HG03558 (cell line): ENCODE measurements at regions not wholly inside any gene's neighbourhood (a gene's known extent, or its start where the extent isn't known, plus 50 kb on each side); places are given as distances from the start of the nearest gene placed in this dataset.
A peak's percentile ranks its signal among the peaks of the same experiment; 100 is the strongest.
"Not testable (repeated sequence)": the region's sequence is repeated elsewhere in the genome, so short reads cannot be mapped to it uniquely, and the experiment has no call there.

Source experiments
- ATAC-seq: cut with Tn5 transposase; IDR thresholded peaks from one replicate; pipeline ENCODE4 v1.9.1; 2021; ENCODE audit warnings: moderate number of reproducible peaks; ENCODE audit not compliant: unreplicated experiment; ENCODE audit errors: extremely low read depth

DNA sequence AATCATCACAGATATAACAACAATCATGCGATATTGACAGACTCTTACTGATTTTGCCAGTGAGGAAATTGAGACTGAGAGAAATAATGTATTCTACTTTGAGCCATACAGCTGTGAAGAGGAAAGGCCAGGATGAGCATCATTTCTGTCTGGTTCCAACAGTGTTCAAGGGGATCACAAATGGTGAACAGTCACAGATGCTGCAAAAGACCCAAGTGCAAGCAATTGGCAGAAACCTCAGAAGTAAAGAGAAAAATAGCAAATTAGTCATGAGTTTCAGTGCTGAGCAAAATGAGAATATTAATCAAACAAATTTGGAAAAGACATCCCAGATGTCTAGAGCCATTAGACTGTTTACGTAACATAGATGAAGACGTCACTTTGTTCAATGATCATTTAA is 114.1 kb downstream of the RAB38 start:
- no peak for ATAC-seq

- ATAC-seq, result no peak
Observed at GRCh38 chr11:88059326-88059725, 115.9 kb downstream of the RAB38 start.

GRCh38 chr11:88051396-88051795 is 123.8 kb downstream of the RAB38 start:
- ATAC-seq, result no peak

DNA sequence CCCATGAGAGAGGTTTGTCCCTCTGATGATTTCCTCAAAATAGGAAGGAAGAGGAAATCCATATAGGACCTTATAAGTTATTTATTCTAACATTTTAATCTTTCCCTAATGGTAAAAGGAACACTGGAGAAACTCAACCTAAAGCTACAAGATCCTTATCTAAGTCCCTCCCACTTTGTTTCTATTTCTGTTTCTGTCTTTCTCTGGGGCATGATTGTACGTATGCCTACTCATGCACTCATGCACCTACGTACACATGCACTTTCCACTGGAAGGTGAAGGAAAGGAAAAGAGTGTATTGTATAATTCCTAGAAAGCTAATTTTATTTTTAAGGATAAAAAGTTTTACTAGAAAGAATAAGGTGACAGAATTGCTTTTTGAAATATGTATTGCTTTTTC is 125.0 kb downstream of the RAB38 start:
- ATAC-seq, result no peak

DNA sequence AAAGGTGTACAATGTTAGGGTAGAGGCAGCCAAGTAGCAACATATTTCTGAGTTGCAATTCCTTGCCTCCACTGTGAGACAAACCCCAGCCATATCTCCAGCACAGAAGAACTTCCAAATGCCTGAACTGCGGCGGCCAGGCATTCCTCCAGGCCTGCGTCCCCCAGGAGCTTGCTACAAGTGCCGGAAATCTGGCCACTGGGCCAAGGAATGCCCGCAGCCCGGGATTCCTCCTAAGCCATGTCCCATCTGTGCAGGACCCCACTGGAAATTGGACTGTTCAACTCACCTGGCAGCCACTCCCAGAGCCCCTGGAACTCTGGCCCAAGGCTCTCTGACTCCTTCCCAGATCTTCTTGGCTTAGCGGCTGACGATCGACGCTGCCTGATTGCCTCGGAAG is 130.0 kb downstream of the RAB38 start:
- not testable (repeated sequence) for ATAC-seq

GRCh38 chr11:88044658-88045057 is 130.6 kb downstream of the RAB38 start:
- not testable (repeated sequence) for ATAC-seq

- ATAC-seq, result no peak
Observed at GRCh38 chr11:88043149-88043548, 132.1 kb downstream of the RAB38 start.

DNA sequence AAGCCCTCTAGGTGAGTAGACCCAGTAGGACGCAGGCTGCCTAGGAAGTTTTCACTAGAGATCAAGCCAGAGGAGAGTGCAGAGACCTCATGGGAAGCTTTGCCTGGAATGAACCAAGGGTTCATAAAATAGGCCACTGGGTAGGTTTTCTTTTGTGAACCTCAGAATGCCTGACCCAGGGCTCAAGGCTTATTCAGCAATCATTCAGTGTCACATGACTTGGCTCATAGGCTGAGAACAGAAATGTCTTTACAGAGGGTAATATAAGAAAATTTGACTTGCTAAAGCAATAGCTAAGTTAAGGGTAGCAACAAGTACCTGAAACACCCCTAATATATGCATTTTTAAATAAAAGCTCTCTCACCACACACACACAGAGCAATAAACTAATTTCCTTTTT is 132.6 kb downstream of the RAB38 start:
- ATAC-seq, result no peak

GRCh38 chr11:88042238-88042637 is 133.0 kb downstream of the RAB38 start:
- ATAC-seq, result no peak

- ATAC-seq, result no peak
Observed at GRCh38 chr11:88041679-88042078, 133.6 kb downstream of the RAB38 start.

- ATAC-seq, result no peak
Observed at GRCh38 chr11:88040148-88040496, 135.1 kb downstream of the RAB38 start.

- ATAC-seq, result no peak
Observed at GRCh38 chr11:88039476-88040147, 135.6 kb downstream of the RAB38 start.

GRCh38 chr11:88038063-88038462 is 137.2 kb downstream of the RAB38 start:
- no peak for ATAC-seq

DNA sequence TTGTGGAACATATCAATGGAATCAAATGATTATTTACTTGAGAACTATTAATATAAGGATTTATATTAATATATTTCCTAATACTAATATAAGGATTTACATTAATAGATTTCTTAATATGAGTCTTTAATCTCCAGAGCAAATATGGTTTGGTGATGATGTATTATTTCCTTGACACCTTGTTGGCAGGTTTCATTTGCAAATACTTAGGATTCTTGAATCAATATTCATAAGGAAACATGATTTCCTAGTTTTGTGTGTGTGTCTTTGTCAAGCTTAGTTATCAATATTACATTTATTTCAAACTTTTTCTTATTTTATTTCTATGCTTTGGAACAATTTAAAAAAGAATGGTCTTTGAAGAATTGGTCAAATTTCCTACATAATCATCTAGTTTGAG is 138.5 kb downstream of the RAB38 start:
- ATAC-seq, result no peak

- ATAC-seq, result no peak
Observed at GRCh38 chr11:88035271-88035670, 140.0 kb downstream of the RAB38 start.

DNA sequence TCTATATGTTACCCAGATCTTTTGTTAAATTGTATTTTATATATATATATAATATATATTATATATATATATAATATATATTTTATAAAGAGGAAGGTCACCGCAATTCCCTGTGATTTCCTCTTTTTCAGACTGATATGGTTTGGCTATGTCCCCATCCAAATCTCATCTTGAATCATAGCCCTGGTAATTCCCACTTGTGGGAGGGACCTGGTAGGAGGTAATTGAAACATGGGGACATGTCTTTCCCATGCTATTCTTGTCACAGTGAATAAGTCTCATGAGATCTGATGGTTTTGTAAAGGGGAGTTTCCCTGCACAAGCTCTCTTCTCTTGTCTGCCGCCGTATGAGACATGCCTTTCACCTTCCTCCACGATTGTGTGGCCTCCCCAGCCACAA is 157.6 kb downstream of the RAB38 start:
- ATAC-seq, result no peak

DNA sequence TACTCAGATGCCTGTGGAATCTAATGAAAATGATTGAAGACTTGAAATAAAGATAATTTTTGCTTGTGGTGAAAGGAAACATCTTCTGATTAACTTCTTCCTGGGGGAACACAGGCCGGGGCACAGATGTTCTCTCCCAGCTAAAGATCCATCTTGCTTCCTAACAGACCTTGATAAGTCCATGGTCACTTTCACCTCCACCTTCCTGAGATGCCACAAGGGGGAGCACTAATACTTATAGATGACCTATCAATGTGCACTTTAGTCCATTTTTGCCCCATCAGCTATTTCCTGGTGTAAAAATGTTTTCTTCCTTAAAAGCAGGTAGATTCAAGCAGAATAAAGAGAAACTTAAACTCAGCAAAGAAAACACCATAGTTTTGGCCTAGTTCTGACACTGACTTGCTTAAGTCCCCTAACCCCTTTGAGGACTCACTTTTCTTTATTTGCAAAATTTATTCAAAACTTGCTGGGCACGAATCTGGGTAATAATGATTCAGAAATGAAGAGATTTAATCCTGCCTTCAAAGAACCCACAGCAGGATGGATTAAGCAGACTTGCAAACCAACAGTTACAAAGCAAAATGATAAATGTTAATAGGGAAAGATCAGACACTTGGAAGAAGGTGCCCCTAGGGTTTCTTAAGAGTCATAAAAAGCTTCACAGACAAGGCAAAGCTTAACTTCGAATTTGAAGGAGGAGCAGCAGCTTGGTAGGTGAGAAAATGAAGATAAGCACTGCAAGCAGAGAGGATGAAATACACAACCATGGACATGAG is 158.7 kb downstream of the RAB38 start:
- peak; percentile 71 for ATAC-seq

GRCh38 chr11:88015170-88015569 is 160.1 kb downstream of the RAB38 start:
- ATAC-seq, result no peak

- ATAC-seq, result no peak
Observed at GRCh38 chr11:88013508-88014065, 161.7 kb downstream of the RAB38 start.

DNA sequence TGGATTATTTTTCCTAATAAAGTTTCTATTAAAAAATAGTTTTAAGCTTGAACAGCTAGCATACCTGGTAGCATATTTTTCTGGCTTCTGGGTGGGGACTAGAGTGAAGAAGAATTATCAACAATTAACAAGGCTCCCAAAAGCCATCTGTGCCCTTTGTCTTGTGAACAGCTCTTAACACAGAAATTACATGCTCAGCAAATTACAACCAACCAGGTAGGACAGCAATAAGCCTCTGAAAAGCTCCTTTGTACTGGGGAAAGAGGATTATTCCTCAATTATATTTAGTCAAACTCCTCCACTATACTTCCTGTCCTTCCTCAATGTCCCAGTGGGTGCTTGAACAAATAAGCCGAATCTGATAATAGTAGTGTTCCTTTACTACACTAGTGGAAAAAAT is 162.8 kb downstream of the RAB38 start:
- no peak for ATAC-seq

DNA sequence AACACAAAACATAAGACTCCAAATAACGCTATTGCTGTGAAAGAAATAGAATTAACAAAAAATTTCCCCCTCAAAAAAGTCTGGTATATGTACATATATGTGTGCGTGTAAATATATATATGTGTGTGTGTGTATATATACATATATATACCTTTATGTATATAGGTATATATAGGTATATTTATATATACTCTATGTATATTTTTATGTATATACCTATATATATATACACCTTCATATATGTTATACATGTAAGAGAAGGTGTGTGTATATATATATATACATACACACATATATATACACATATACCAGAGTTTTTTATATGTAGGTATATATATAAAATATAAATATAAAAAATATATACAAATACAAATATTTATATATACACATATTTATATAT is 199.2 kb downstream of the RAB38 start:
- ATAC-seq, result no peak

DNA sequence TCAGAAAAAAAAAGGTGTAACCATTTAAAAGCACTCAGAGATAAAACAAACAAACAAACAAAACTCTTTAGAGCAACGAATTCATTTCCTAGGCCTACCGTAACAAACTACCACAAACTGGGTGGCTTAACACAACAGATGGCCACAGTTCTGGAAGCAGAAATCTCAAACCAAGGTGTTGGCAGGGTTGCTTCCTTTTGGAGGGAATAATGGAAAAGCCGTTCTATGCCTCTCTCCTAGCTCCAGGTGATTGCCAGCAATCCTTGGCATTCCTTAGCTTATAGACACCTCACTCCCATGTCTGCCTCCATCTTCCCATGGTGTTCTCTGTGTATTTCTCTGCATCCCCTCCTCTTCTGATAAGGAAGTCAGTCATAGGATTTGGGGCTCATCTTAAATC is 200.4 kb downstream of the RAB38 start:
- ATAC-seq, result no peak
